GM21576 (cell line): ENCODE measurements at regions not wholly inside any gene's neighbourhood (a gene's known extent, or its start where the extent isn't known, plus 50 kb on each side); places are given as distances from the start of the nearest gene placed in this dataset.
A peak's percentile ranks its signal among the peaks of the same experiment; 100 is the strongest.

Experiments used
- ATAC-seq: cut with Tn5 transposase; IDR thresholded peaks from one replicate; pipeline ENCODE4 v1.9.1; 2021; ENCODE audit warnings: mild to moderate bottlenecking, moderate library complexity; ENCODE audit not compliant: unreplicated experiment

- ATAC-seq = no peak
Measured at GRCh38 chr6:114471450-114471849, 128.6 kb upstream of the HS3ST5 start.

- no peak for ATAC-seq
Measured at GRCh38 chr6:114467931-114468330, 125.1 kb upstream of the HS3ST5 start.

GRCh38 chr6:114465511-114465910, 122.7 kb upstream of the HS3ST5 start:
- no peak for ATAC-seq

GRCh38 chr6:114453737-114454276, 111.0 kb upstream of the HS3ST5 start:
- ATAC-seq = no peak

- no peak for ATAC-seq
Measured at GRCh38 chr6:114452785-114453401, 110.1 kb upstream of the HS3ST5 start.

GRCh38 chr6:114450631-114451030, 107.8 kb upstream of the HS3ST5 start:
- no peak for ATAC-seq

- ATAC-seq = no peak
Measured at GRCh38 chr6:114449659-114450058, 106.8 kb upstream of the HS3ST5 start.

GRCh38 chr6:114446342-114446741, 103.5 kb upstream of the HS3ST5 start:
- ATAC-seq = no peak

- no peak for ATAC-seq
Measured at GRCh38 chr6:114445846-114446245, 103.0 kb upstream of the HS3ST5 start.

GRCh38 chr6:114439411-114439810, 96.6 kb upstream of the HS3ST5 start:
- no peak for ATAC-seq

GRCh38 chr6:114437235-114437634, 94.4 kb upstream of the HS3ST5 start:
- no peak for ATAC-seq

- no peak for ATAC-seq
Measured at GRCh38 chr6:114436691-114437090, 93.9 kb upstream of the HS3ST5 start.

GRCh38 chr6:114435985-114436384, 93.2 kb upstream of the HS3ST5 start:
- ATAC-seq = no peak

- ATAC-seq = no peak
Measured at GRCh38 chr6:114432400-114432799, 89.6 kb upstream of the HS3ST5 start.

GRCh38 chr6:114431641-114432040, 88.8 kb upstream of the HS3ST5 start:
- no peak for ATAC-seq

GRCh38 chr6:114430534-114431124, 87.8 kb upstream of the HS3ST5 start:
- no peak for ATAC-seq

- ATAC-seq = no peak
Measured at GRCh38 chr6:114428341-114428740, 85.5 kb upstream of the HS3ST5 start.

GRCh38 chr6:114421199-114421598, 78.4 kb upstream of the HS3ST5 start:
- ATAC-seq = no peak

GRCh38 chr6:114419175-114419574, 76.4 kb upstream of the HS3ST5 start:
- peak; percentile 93 for ATAC-seq

- no peak for ATAC-seq
Measured at GRCh38 chr6:114418304-114418972, 75.6 kb upstream of the HS3ST5 start.

GRCh38 chr6:114407426-114408035, 64.7 kb upstream of the HS3ST5 start:
- no peak for ATAC-seq
